Ovary (tissue), 7 donors: ENCODE measurements at regions not wholly inside any gene's neighbourhood (a gene's known extent, or its start where the extent isn't known, plus 50 kb on each side); places are given as distances from the start of the nearest gene placed in this dataset.

Source experiments
- DNase-seq, 5 donors: peaks; one replicate each; pipeline ENCODE4 v3.0.0-alpha.2; 2019 to 2020
- H3K27ac ChIP-seq, 2 donors: fragments of 200-600 bp; one replicate each; pipeline versions ENCODE4 v1.5.1 to v1.8.0; 2019 to 2022
- H3K27me3 ChIP-seq: fragments of 200-600 bp; one replicate; pipeline ENCODE4 v1.8.0; 2022
- H3K36me3 ChIP-seq: fragments of 200-600 bp; sonication (generic); one replicate; pipeline ENCODE4 v1.5.1; 2019
- H3K4me1 ChIP-seq: one replicate; pipeline ENCODE4 v1.8.1; 2013; ENCODE audit warnings: mild to moderate bottlenecking, moderate library complexity; ENCODE audit not compliant: insufficient read depth
- H3K4me3 ChIP-seq: fragments of 200-600 bp; sonication (generic); one replicate; pipeline ENCODE4 v1.5.1; 2017
- H3K9me3 ChIP-seq, 2 donors: fragments of 200-600 bp in 1 of 2; sonication (generic) in 1 of 2; one replicate each; pipeline versions ENCODE4 v1.5.1 to v1.8.1; 2013 to 2019; ENCODE audit warnings: mild to moderate bottlenecking in 1 of 2, moderate library complexity in 1 of 2
- CTCF ChIP-seq, 3 donors: fragments of 450-650 bp in 2 of 3; fragments of 200-600 bp in 1 of 3; IDR thresholded peaks; one replicate each; pipeline versions ENCODE4 v1.5.1 to v1.8.0; 2016 to 2022; ENCODE audit warnings: antibody characterized with exemption in 3 of 3, mild to moderate bottlenecking in 1 of 3
- EP300 ChIP-seq: sonication (generic); formaldehyde crosslinking; IDR thresholded peaks from one replicate; pipeline ENCODE4 v1.6.1; 2017; ENCODE audit warnings: antibody characterized with exemption
- POLR2A ChIP-seq: fragments of 450-650 bp; IDR thresholded peaks from one replicate; pipeline ENCODE4 v1.6.1; 2017; ENCODE audit warnings: antibody characterized with exemption, mild to moderate bottlenecking, moderate library complexity
- WGBS, 3 donors: extraction: QIAGEN DNeasy Blood & Tissue Kit in 1 of 3; methylation state at CpG; one replicate each; pipeline versions ENCODE4 v1.1.5 to v1.1.7; 2013 to 2017; 5-methylcytosine and 5-hydroxymethylcytosine counted together
- intact Hi-C, 4 donors: fragments of 100-400 bp; cut with DNase I; formaldehyde crosslinking; loops; one replicate each; pipeline versions ENCODE4 v1.11.0 to v1.15.1; 2022 to 2023
- donor health status: DM: no; HTN: no; CAD: no; lungs with moderate emphysema.
- donor health status: DM: no; HTN: no; CAD: no.
- donor health status: Bipolar disorder and iron deficiency.
- donor health status: DM: no; HTN: no; CAD: no.
- donor health status: DM: yes; HTN: yes; CAD: no.

DNA sequence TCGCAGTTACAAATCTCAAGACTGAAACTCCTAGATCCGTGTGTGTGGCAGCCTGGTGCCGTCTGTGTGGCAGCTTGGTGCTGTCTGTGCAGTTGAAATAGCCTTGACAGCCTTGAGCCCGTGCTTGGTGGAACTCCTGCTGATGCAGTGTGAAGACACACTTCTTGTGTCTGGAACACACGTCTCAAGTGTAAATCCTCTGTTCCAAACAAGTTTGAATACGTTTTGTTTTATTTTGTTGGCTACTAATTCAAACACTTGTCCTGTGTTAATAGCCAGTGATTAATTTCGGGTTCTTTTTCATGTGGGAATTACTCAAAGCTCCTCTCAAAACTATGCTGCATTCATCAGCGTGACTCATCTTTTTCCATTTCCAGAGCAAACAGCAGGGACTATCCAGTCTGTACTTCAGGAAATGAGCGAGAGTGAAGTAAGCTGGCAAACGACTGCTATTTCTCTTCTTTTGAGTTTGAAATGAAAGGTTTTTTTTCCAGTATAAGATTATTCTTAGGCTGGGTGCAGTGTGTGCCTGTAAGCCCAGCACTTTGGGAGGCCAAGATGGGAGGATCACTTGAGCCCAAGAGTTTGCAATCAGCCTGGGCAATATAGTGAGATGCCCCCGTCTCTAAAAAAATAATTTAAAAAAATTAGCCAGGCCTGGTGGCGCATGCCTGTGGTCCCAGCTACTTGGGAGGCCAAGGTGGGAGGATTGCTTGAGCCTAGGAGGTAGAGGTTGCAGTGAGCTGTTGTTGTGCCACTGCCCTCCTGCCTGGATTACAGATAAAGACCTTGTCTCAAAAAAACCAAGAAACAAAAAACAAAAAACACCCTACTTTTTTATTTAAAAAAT is 152.9 kb downstream of the SPP2 start:
- intact Hi-C loops, result no loop called here
- 36 to 44% (median 37%) methylated on average over 12 of the region's 12 CpGs for WGBS, 3 donors
- no peaks in the 10 kb centered on the region for H3K27me3 ChIP-seq
- no peak for DNase-seq
- H3K4me3 ChIP-seq, result no peak overlapping the region
- no peak overlapping the region for H3K27ac ChIP-seq
- no peaks in the 10 kb centered on the region for H3K36me3 ChIP-seq
- H3K9me3 ChIP-seq, result no peaks in the 10 kb centered on the region
- TF ChIP-seq CTCF (IDR thresholded peaks at IDR 0.05), result no peak
- H3K4me1 ChIP-seq, result no peaks in the 10 kb centered on the region

DNA sequence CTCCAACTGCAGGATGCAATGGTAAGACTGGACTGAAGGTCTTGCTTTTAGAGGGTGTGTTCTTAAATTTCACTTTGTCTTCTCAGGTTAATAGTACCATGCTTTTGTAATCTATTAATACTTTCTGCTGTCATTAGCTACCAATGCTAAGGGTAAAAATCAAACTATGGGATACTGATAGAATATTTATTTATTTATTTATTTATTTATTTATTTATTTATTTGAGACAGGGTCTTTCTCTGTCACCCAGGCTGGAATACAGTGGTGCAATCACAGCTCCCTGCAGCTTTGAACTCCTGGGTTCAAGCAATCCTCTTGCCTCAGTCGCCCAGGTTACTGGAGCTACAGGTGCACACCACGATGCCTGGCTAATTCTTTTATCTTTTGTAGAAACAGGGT is 152.1 kb downstream of the SPP2 start:
- intact Hi-C loops, result no loop called here
- no peak for DNase-seq
- no peak overlapping the region for H3K27ac ChIP-seq
- no peaks in the 10 kb centered on the region for H3K9me3 ChIP-seq
- 88 to 91% (median 90%) methylated on average over 2 of the region's 2 CpGs for WGBS, 3 donors
- H3K36me3 ChIP-seq, result no peaks in the 10 kb centered on the region
- TF ChIP-seq EP300, result no peak
- no peak for TF ChIP-seq POLR2A
- no peak for TF ChIP-seq CTCF (IDR thresholded peaks at IDR 0.05)
- no peak overlapping the region for H3K4me3 ChIP-seq
- H3K27me3 ChIP-seq, result no peaks in the 10 kb centered on the region
- H3K4me1 ChIP-seq, result no peaks in the 10 kb centered on the region

GRCh38 chr2:234199996-234200395 is 149.5 kb downstream of the SPP2 start:
- TF ChIP-seq POLR2A (no peak), CTCF (IDR thresholded peaks at IDR 0.05) (no peak), EP300 (no peak)
- 28 to 39% (median 32%) methylated on average over 3 of the region's 3 CpGs for WGBS, 3 donors
- no peak overlapping the region for H3K4me3 ChIP-seq

GRCh38 chr2:234198976-234199375 is 148.5 kb downstream of the SPP2 start:
- intact Hi-C loops, result no loop called here
- no peak for TF ChIP-seq EP300
- TF ChIP-seq POLR2A, result no peak
- no peak for TF ChIP-seq CTCF (IDR thresholded peaks at IDR 0.05)
- Histone ChIP-seq H3K27me3 (no peaks in the 10 kb centered on the region), H3K9me3 (no peaks in the 10 kb centered on the region), H3K27ac (no peak overlapping the region), H3K36me3 (no peaks in the 10 kb centered on the region), H3K4me3 (no peak overlapping the region), H3K4me1 (no peaks in the 10 kb centered on the region)
- no peak for DNase-seq
- 75 to 86% (median 78%) methylated on average over 4 of the region's 4 CpGs for WGBS, 3 donors

More at GRCh38 chr2:234199996-234200395, 149.5 kb downstream of the SPP2 start:
- Histone ChIP-seq H3K9me3 (no peaks in the 10 kb centered on the region), H3K36me3 (no peaks in the 10 kb centered on the region), H3K4me1 (no peaks in the 10 kb centered on the region), H3K27me3 (no peaks in the 10 kb centered on the region), H3K27ac (no peak overlapping the region)
- intact Hi-C loops, result no loop called here
- DNase-seq, result no peak
